ENCODE measurements at regions not wholly inside any gene's neighbourhood (a gene's known extent, or its start where the extent isn't known, plus 50 kb on each side); places are given as distances from the start of the nearest gene placed in this dataset.
A peak's percentile ranks its signal among the peaks of the same experiment; 100 is the strongest.
"Not testable (repeated sequence)": the region's sequence is repeated elsewhere in the genome, so short reads cannot be mapped to it uniquely, and the experiment has no call there.

DNA sequence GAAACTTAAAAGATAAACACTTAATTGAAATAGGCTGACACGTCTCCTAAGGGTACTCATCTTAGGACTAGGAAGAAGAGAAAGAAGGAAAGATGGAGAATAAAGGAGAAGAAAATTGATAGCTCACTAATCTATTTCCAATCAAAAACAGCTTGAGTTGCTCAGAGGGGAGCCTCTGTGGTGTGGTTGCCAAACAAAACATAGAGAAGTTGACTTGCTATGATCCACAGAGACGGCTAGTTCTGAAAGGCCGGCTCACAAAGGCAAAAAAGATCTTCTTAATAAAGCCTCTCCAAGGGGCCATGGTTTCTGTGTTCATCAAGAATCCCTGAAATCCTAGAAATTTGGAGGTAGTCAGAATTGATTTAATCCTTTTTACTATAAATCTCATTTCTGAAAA, 644.1 kb downstream of the LMO4 start:
- no peak for DNase-seq

DNA sequence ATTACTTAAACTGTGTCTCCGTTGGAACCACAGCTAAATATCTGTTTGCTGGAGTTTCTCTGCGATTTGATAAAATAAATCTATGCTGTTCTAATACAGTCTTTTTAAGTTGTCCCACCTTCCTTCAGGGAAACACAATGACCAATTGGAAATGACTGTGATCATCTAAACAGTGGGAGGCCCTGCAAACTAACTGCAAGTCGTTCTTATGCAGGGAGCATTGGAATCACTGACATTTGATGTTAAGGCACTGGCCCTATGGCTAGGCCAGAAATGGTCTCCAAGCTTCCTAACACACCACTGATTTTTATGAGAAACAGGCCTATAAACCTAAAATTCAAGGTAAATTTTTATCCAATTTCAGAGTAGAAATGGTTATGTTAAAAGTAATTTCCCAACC, 645.2 kb downstream of the LMO4 start:
- no peak for DNase-seq

DNA sequence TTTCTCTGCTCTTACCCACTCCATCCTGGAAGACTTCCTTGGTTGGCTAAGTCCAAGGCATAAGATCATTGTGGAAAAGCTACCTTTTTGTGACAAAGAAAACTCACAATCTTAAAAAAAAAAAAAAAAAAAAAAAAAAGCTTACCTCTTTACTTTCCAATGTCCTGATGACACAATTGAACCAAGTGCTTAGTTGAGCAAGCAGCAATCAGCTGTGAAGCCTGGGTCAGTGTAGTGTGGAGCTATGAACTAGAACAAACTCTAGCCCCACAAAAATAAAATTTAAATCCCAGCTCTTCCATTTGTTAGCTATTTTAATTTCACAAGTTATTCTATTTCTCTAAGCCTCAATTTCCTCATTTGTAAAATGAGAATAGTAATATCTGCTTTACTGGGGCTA, 647.6 kb downstream of the LMO4 start:
- DNase-seq, result no peak

- DNase-seq, result no peak
Measured at GRCh38 chr1:87977145-87977544, 648.5 kb downstream of the LMO4 start.

DNA sequence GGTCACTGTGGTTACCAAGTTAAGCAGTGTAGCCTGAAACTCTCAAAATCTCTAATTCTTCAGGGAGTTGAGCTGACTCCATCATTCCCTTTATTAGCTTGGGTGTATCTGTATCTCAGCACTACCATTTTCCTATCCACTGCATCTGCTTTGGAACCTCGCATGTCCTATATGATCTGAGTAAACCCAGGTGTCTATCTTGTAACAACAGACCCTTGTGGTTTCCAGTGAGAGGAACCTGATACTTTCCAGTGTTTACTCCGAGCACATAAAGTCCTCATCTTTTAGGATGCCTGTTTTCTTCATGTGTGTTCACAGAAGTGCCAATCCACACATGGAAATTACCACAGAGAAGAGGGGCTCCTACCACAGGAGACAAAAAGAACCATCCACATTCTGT, 650.4 kb downstream of the LMO4 start:
- DNase-seq, result no peak

DNA sequence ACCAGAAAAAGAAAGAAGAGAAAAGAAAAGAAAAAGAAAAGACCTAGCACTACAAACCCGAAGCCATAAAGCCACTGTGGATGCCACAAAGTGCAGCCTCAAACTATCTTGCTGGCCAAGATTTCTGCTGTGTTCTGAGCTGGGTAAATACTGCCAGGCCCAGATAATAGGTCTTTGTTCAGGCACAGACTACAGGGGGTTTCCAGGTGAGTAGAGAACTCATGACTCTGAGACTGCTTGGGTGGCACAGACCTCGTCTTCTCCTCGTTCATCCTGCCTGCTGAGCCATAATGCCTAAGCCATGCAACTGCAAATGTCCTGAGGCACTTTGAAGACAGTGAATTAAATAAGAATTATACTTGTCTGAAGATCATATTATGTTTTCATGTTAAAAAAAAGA, 651.8 kb downstream of the LMO4 start:
- no peak for DNase-seq

GRCh38 chr1:87981386-87981785, 652.7 kb downstream of the LMO4 start:
- no peak for DNase-seq

- DNase-seq, result no peak
Measured at GRCh38 chr1:87981810-87982209, 653.1 kb downstream of the LMO4 start.

DNA sequence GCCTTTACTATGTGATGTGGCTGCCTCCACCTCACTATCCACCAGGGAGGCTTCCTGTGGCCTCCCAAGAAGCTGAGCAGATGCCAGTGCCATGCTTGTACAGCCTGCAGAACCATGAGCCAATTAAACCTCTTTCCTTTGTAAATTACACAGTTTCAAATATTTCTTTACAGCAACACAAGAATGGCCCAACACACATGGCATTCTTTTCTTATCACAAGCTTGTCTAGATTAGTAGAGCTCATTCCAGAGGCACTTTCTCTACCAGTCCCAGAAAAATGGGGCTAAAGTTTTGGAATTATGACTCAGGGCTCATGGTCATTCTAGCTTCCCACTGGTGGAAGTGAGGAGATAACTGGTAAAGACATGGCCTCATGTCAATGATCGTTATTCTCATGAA, 655.2 kb downstream of the LMO4 start:
- no peak for DNase-seq

DNA sequence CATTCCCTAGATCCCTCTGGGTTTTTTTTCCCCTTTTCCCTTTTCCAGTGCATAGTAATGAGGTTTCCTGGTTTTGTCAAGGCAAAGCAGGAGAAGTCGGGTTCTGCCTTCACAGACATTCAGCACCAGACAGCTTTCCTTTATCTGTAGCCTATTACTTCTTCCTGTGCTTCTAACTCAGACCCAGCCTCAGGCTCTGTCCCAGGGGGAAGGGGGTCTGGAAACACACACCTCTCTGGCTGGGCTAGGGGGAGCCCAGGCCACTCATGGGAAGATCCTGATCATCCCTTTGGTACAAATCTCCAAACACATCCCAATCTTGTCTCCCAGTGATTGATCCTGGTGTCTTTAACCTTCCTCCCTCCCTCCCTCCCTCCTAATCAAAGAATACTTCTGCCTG, 656.4 kb downstream of the LMO4 start:
- no peak for DNase-seq

DNA sequence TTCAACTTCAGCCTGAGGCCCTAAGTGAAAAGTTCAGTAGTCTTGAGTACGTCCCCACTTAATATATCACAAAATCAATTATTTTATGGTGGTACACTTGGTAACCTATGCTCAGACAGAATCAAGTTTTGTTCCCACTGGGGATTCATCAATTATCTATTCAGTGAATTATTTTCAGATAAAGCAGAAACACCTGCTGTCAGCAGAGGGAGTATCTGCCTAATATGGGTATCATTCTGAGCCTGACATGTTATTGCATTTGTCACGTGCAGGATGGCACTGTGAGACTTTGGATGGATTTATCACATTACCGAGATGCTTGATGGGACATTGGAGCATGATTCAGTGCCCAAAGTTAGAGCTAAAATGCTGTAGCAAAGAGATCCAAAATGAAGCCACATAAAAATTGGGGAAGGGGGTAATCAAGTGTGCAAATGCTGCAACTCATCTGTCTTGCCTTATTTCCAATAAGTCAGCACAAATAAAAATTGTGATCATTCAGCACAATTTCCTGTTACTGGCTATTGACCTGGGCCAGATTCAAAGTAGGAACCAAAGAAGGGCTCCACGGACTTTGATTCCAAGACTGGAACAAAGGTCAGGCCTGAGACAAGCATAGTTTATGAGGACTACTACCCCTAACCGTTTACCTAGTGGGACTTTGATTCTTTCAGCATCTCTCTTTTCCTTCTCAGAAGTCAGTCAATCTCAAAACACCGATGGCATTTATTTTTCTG, 657.6 kb downstream of the LMO4 start:
- no peak for DNase-seq

GRCh38 chr1:87989346-87989745, 660.7 kb downstream of the LMO4 start:
- DNase-seq, result no peak

DNA sequence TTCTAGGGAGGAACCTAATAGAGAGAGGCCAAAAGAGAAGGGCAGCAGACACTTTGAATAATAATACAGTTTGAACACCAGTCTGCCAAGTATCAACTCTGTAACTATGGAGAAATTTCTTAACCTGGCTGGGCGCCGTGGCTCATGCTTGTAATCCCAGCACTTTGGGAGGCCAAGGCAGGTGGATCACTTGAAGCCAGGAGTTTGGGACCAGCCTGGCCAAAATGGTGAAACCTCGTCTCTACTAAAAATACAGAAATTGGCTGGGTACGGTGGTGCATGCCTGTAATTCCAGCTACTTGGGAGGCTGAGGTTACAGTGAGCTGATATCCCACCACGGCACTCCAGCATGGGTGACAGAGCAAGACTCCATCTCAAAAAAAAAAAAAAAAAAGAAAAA, 663.9 kb downstream of the LMO4 start:
- not testable (repeated sequence) for DNase-seq

- DNase-seq, result no peak
Measured at GRCh38 chr1:87993051-87993450, 664.4 kb downstream of the LMO4 start.

- DNase-seq, result no peak
Measured at GRCh38 chr1:87999852-88000251, 671.2 kb downstream of the LMO4 start.

- DNase-seq, result peak; percentile 0 to 1
Measured at GRCh38 chr1:88001460-88001859, 672.8 kb downstream of the LMO4 start.

DNA sequence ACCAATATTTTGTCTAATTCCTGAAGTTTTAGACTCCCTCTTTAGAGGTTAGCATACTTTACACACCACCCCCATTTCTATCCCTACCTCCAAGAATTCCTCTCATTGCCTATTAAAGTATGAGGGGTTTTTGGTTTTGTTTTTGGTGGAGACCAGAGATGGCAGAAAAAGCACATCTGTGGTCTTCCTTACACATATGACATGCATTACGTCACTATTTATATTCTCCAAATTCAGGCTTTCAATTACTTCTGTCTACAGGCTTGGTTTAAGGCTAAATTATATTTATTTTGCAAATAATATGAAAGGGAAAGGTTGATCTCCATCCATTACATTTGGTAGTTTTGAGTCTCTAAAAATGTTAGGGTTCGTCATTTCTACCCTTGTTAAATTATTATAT, 674.6 kb downstream of the LMO4 start:
- DNase-seq, result no peak

- DNase-seq, result no peak
Measured at GRCh38 chr1:88009916-88010315, 674.2 kb upstream of the PKN2 start.

GRCh38 chr1:88013485-88013884, 670.6 kb upstream of the PKN2 start:
- DNase-seq, result no peak

DNA sequence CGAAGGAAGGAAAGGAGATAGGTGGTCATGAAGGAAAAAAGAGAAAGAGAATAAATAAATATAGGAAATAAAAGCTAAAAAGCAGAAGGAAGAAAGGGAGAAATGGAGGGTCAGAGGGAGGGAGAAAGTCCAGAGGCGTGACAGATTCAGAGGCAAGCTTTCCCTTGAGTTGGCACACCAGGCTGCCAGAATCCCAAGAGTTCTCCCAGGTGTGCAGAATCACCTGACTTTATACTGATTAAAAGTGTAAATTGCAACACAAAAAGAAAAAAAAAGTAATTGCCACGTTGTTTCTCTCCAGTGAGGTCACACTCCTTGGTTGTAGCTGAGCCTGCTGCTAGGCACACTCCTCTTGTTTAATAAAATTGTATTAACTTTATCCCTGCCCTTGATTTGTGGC, 669.9 kb upstream of the PKN2 start:
- DNase-seq, result no peak

- no peak for DNase-seq
Measured at GRCh38 chr1:88016947-88017346, 667.1 kb upstream of the PKN2 start.

DNA sequence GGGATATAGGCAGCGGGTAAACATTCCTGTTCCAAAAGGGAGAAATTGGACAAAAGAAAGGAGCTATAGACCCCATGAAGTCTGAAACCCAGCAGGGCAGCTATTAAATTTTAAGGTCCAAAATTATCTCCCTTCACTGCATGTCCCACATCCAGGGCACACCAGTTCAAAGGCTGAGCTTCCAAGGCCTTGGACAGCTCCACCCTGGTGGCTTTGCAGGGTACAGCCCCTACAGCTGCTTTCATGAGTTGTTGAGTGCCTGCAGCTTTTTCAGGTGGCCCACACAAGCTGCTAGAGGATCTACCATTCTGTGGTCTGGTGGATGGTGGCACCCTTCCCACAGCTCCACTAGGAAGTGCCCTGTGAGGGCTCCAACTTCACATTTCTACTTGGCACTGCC, 662.5 kb upstream of the PKN2 start:
- no peak for DNase-seq

DNA sequence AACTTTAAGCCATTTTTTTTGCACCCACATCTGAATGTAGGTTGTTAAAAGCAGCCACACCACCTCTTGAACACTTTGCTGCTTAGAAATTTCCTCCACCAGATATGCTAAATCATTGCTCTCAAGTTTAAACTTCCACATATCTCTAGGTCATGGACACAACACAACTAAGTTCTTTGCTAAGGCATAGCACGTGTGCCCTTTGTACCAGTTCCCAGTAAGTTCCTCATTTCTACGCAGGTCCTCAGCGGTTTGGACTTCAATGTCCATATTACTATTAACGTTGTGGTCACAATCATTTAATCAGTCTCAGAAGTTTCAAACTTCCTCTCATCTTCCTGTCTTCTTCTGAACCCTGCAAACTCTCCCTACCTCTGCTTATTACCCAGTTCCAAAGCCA, 661.6 kb upstream of the PKN2 start:
- DNase-seq, result no peak

GRCh38 chr1:88029142-88029541, 654.9 kb upstream of the PKN2 start:
- no peak for DNase-seq

DNA sequence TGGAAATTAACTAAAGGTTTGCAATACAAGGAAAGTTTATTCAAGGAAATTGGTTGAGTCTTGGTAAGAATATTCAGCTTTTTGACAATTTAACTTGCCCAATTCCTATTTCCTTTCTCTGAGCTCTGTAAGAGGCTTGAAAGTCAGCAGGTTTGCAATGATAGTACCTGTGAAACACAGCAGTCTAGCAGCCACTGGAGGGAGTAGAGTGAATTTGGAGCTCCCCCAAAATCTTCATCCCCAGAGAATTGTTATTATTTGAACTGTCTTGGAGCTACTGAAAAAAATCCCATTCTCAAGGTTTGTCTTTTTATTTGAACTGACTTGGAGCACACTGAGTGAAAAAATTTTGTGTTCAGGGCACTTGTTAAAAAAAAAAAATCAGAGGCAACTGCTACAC, 654.2 kb upstream of the PKN2 start:
- no peak for DNase-seq

DNA sequence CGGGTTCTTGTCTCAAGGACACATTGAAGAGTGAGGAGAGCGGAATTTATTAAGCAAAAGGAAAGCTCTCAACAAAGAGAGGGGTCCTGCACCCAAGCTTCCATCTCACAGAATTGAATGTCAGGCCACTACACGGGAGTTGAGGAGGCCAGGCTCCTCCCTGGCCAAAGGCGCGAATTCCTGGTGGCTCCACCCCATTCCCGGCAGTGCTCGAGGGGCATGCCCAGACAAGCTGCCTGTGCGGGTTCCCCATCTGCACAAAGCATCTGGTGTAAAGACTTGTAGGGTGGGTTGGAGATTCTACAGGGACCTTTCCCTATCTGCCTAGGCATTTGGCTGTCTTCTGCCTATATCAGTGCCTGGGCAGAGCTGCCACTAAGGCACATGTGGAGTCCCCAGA, 648.5 kb upstream of the PKN2 start:
- no peak for DNase-seq

All from SW 1271 (cell line).